NB4 (cell line): ENCODE measurements at regions not wholly inside any gene's neighbourhood (a gene's known extent, or its start where the extent isn't known, plus 50 kb on each side); places are given as distances from the start of the nearest gene placed in this dataset.

Source experiments
- DNase-seq: peaks from one replicate; pipeline ENCODE4 v3.0.0; 2010; ENCODE audit warnings: low read depth
- H3K4me3 ChIP-seq: one replicate; pipeline ENCODE4 v1.5.1; 2011; ENCODE audit warnings: mild to moderate bottlenecking, low read depth, low read length, moderate library complexity
- CTCF ChIP-seq: IDR thresholded peaks from one replicate; pipeline ENCODE4 v1.5.1; 2012; ENCODE audit warnings: low read depth, low read length
- MAX ChIP-seq: IDR thresholded peaks from 2 replicates; pipeline ENCODE4 v1.6.1; 2011; ENCODE audit warnings: low read depth, low read length
- MYC ChIP-seq: IDR thresholded peaks from 2 replicates; pipeline ENCODE4 v1.6.1; 2011; ENCODE audit warnings: low read depth, low read length
- POLR2A ChIP-seq: IDR thresholded peaks from 2 replicates; pipeline ENCODE4 v1.6.1; 2011; ENCODE audit warnings: mild to moderate bottlenecking; ENCODE audit not compliant: insufficient read length; ENCODE audit errors: extremely low read depth

GRCh38 chr2:129428086-129428660 lies 551.3 kb upstream of the RAB6C start:
- TF ChIP-seq MAX (no peak), MYC (no peak), CTCF (no peak), POLR2A (no peak)
- H3K4me3 ChIP-seq, result no peak overlapping the region
- DNase-seq, result no peak

DNA sequence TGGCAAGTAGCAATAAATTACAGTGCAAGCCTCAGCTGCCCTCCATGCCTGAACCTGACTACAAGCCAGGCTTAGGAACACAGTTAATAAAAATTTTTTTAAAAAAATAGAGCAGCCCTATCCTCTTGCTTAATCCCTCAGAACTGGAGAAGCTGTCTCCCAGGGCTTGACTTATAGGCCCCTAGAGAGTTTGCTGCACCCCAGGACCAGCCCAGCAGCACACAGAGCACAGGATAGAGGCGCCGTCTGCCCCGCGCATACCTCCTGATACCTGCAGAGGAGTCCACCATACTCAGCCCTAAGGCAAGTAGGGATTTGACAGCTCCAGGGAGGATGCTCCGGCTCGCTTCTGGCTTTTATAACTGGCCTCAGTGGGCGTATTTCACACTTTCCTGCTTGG lies 548.6 kb upstream of the RAB6C start:
- TF ChIP-seq MAX, result no peak
- no peak for TF ChIP-seq POLR2A
- TF ChIP-seq MYC, result no peak
- no peak for DNase-seq
- H3K4me3 ChIP-seq, result no peak overlapping the region

DNA sequence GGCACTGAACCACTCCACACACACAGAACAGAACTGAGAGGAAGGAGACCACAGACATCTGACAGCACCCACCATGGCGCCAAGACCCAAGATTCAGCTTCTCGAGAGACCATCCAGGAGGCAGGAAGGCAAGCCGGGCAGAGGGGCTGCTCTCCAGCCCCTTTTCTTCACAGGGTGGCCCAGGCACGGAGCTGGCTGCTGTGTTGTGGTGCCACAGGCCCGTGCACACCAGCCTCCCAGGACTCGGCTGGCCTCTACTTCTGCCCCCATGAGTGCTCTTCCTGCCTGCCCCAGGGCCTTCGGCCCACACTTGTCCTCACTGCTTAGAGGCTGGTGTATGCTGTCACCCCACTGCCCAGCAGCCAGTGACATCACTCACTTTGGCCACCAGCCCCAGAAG lies 547.6 kb upstream of the RAB6C start:
- no peak overlapping the region for H3K4me3 ChIP-seq
- TF ChIP-seq CTCF, result no peak
- TF ChIP-seq MYC, result no peak
- TF ChIP-seq POLR2A, result no peak
- no peak for TF ChIP-seq MAX
- no peak for DNase-seq

DNA sequence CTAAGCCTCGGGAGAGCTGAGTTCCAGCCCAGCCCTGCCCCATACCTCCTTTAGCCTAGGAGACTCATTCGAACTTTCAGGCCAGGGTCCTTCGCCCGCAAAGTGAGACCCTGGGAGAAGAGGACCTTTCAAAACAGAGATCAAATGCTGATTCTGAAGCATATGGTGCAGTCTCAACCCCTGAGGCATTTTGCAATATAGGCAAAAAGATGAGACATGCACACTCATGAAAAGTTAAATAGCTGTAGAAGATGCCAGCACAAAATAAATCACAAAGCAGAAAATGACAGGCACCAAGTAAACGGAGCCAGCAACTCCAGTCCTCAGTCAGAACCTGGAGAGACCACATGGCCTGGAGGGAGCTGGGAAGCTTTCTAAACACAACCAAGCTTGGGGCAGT lies 542.7 kb upstream of the RAB6C start:
- no peak for TF ChIP-seq MYC
- no peak for TF ChIP-seq CTCF
- TF ChIP-seq MAX, result no peak
- DNase-seq, result no peak
- H3K4me3 ChIP-seq, result no peak overlapping the region

- no peak overlapping the region for H3K4me3 ChIP-seq
- no peak for TF ChIP-seq CTCF
- no peak for TF ChIP-seq POLR2A
- no peak for TF ChIP-seq MAX
- no peak for TF ChIP-seq MYC
- no peak for DNase-seq
Measured at GRCh38 chr2:129437725-129438124, 541.7 kb upstream of the RAB6C start.

DNA sequence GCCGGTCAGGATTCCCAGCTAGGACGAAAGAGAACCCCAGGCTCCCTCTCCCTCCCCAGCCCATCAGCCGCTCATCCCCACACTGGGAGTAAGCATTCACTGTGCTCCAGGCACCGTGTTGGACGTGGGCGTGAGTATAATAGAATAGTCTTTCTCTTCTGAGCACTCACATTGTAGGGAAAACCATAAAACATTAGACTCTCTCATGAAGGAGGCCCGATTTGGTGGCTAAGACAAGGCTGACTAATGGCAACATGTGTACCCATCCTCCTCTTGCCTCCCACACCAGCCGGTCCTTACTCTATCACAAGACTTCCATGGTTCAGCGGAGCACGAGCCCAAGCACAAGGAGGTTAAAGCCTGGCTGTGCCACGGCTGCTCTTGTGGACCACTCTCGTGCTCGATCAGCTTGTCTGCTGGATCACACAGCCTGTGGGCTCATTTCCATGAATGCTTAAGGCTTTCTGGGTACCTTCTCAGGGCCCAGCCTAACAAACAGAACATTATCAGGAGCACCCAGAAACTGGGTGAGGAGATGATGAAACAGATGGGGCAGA lies 540.9 kb upstream of the RAB6C start:
- H3K4me3 ChIP-seq, result no peak overlapping the region
- TF ChIP-seq MAX (no peak), POLR2A (no peak), MYC (no peak), CTCF (no peak)
- DNase-seq, result no peak
